Liver (tissue), 8 donors: ENCODE measurements at regions not wholly inside any gene's neighbourhood (a gene's known extent, or its start where the extent isn't known, plus 50 kb on each side); places are given as distances from the start of the nearest gene placed in this dataset.

ENCODE experiments used
- DNase-seq: peaks from one replicate; pipeline ENCODE4 v3.0.0-alpha.2; 2017; ENCODE audit warnings: low spot score
- H3K27ac ChIP-seq, 2 donors: one replicate each; pipeline ENCODE4 v1.7.0; 2013; ENCODE audit warnings: inconsistent platforms in 2 of 2, low read length in 2 of 2, control low read depth in 1 of 2, low read depth in 1 of 2, mild to moderate bottlenecking in 1 of 2
- H3K27me3 ChIP-seq, 4 donors: one replicate each; pipeline versions ENCODE4 v1.6.1 to v1.7.0; 2013; ENCODE audit warnings: low read length in 3 of 4, inconsistent platforms in 1 of 4, mild to moderate bottlenecking in 1 of 4, moderate library complexity in 1 of 4; ENCODE audit not compliant: control insufficient read depth in 4 of 4, insufficient read depth in 4 of 4
- H3K36me3 ChIP-seq, 4 donors: one replicate each; pipeline versions ENCODE4 v1.6.1 to v1.7.0; 2013; ENCODE audit warnings: low read length in 3 of 4, mild to moderate bottlenecking in 3 of 4, low read depth in 1 of 4, moderate library complexity in 1 of 4; ENCODE audit not compliant: control insufficient read depth in 4 of 4, insufficient read depth in 3 of 4
- H3K4me1 ChIP-seq, 4 donors: one replicate each; pipeline versions ENCODE4 v1.6.1 to v1.7.0; 2013; ENCODE audit warnings: low read length in 3 of 4, mild to moderate bottlenecking in 3 of 4, moderate library complexity in 1 of 4; ENCODE audit not compliant: control insufficient read depth in 4 of 4, insufficient read depth in 4 of 4
- H3K4me3 ChIP-seq, 3 donors: one replicate each; pipeline versions ENCODE4 v1.6.1 to v1.7.0; 2013; ENCODE audit warnings: low read length in 3 of 3, control low read depth in 1 of 3, low read depth in 1 of 3, mild to moderate bottlenecking in 1 of 3
- H3K9ac ChIP-seq, 2 donors: one replicate each; pipeline ENCODE4 v1.7.0; 2013; ENCODE audit warnings: low read length in 2 of 2, mild to moderate bottlenecking in 2 of 2, moderate library complexity in 2 of 2, control low read depth in 1 of 2, low read depth in 1 of 2
- H3K9me3 ChIP-seq, 4 donors: one replicate each; pipeline versions ENCODE4 v1.6.1 to v1.7.0; 2013; ENCODE audit warnings: low read length in 3 of 4; ENCODE audit not compliant: control insufficient read depth in 4 of 4
- EGR1 ChIP-seq, 2 donors: IDR thresholded peaks; 2 replicates each; pipeline ENCODE4 v1.6.1; 2016 to 2018; ENCODE audit warnings: antibody characterized with exemption in 2 of 2, low read depth in 2 of 2
- FOXA1 ChIP-seq: IDR thresholded peaks from 2 replicates; pipeline ENCODE4 v1.6.1; 2016; ENCODE audit warnings: antibody characterized with exemption
- FOXA2 ChIP-seq: IDR thresholded peaks from 2 replicates; pipeline ENCODE4 v1.6.1; 2016; ENCODE audit warnings: antibody characterized with exemption
- GABPA ChIP-seq, 2 donors: IDR thresholded peaks in 1 of 2; conservative IDR thresholded peaks in 1 of 2; 2 replicates each; pipeline ENCODE4 v1.6.1; 2016; ENCODE audit warnings: antibody characterized with exemption in 2 of 2, mild to moderate bottlenecking in 1 of 2, moderate library complexity in 1 of 2
- HNF4A ChIP-seq, 2 donors: conservative IDR thresholded peaks; 2 replicates each; pipeline ENCODE4 v1.6.1; 2016; ENCODE audit warnings: antibody characterized with exemption in 2 of 2, mild to moderate bottlenecking in 2 of 2
- HNF4G ChIP-seq: IDR thresholded peaks from 2 replicates; pipeline ENCODE4 v1.6.1; 2016; ENCODE audit warnings: antibody characterized with exemption
- JUND ChIP-seq, 2 donors: IDR thresholded peaks; 2 replicates each; pipeline ENCODE4 v1.6.1; 2016; ENCODE audit warnings: antibody characterized with exemption in 2 of 2
- NR2F2 ChIP-seq: IDR thresholded peaks from 2 replicates; pipeline ENCODE4 v1.6.1; 2016; ENCODE audit warnings: antibody characterized with exemption
- RAD21 ChIP-seq, 2 donors: IDR thresholded peaks; 2 replicates each; pipeline ENCODE4 v1.6.1; 2016; ENCODE audit warnings: antibody characterized with exemption in 2 of 2, mild to moderate bottlenecking in 2 of 2
- RXRA ChIP-seq, 2 donors: IDR thresholded peaks; 2 replicates each; pipeline ENCODE4 v1.6.1; 2017 to 2018; ENCODE audit warnings: antibody characterized with exemption in 2 of 2, mild to moderate bottlenecking in 1 of 2
- SP1 ChIP-seq: IDR thresholded peaks from 2 replicates; pipeline ENCODE4 v1.6.1; 2018; ENCODE audit warnings: antibody characterized with exemption, mild to moderate bottlenecking
- TAF1 ChIP-seq: conservative IDR thresholded peaks from 2 replicates; pipeline ENCODE4 v1.6.1; 2016; ENCODE audit warnings: antibody characterized with exemption, mild to moderate bottlenecking
- YY1 ChIP-seq: IDR thresholded peaks from 2 replicates; pipeline ENCODE4 v1.6.1; 2016; ENCODE audit warnings: antibody characterized with exemption, mild to moderate bottlenecking
- WGBS: extraction: QIAGEN DNeasy Blood & Tissue Kit; methylation state at CpG from one replicate; pipeline ENCODE4 v1.1.7; 2013; 5-methylcytosine and 5-hydroxymethylcytosine counted together
- TF ChIP-seq, protein P1 (sequence below): IDR thresholded peaks from 2 replicates; pipeline ENCODE4 v1.6.1; 2016; ENCODE audit warnings: antibody characterized with exemption, mild to moderate bottlenecking
- TF ChIP-seq, protein P2 (sequence below): fragments of 150-350 bp; IDR thresholded peaks from 2 replicates; pipeline ENCODE4 v1.5.1; 2017; ENCODE audit warnings: improper control_type of control experiment, low read depth, low read length; ENCODE audit not compliant: missing input control
- TF ChIP-seq, protein P3 (sequence below): IDR thresholded peaks from 2 replicates; pipeline ENCODE4 v1.6.1; 2016; ENCODE audit warnings: antibody characterized with exemption
- TF ChIP-seq, protein P4 (sequence below): IDR thresholded peaks from 2 replicates; pipeline ENCODE4 v1.6.1; 2016; ENCODE audit warnings: antibody characterized with exemption
- TF ChIP-seq, protein P5 (sequence below): IDR thresholded peaks from 2 replicates; pipeline ENCODE4 v1.6.1; 2016; ENCODE audit warnings: antibody characterized with exemption
- donor health status: healthy.
- donor health status: healthy.
- donor health status: healthy.
- donor health status: healthy.
- donor health status: healthy.

DNA sequence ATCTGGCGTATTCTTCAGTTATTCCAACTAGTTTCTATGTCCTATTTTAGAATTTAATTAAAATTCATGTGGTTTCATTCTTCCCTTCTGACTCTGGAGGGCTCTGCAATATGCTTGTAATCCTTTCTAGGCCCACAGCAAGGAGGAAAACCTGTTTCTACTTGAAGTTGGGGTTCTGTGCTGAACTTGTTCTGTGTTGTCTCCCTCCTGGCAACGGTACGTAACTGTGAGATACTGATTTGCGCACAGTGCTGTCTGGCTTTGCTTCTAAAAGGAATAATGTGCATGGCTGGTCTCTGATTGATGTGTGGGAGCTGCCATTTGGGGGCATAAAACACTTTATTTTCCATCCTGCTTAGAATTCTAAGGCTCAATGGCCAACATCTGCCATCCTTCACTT lies 81.7 kb downstream of the NABP1 start:
- WGBS, result 96% methylated on average over 4 of the region's 4 CpGs
- Histone ChIP-seq H3K4me3 (no peak overlapping the region), H3K9ac (no peak overlapping the region), H3K4me1 (no peaks in the 10 kb centered on the region), H3K27me3 (no peaks in the 10 kb centered on the region), H3K36me3 (no peaks in the 10 kb centered on the region), H3K9me3 (no peaks in the 10 kb centered on the region), H3K27ac (no peak overlapping the region)
- DNase-seq, result no peak
- TF ChIP-seq, protein P1, sequence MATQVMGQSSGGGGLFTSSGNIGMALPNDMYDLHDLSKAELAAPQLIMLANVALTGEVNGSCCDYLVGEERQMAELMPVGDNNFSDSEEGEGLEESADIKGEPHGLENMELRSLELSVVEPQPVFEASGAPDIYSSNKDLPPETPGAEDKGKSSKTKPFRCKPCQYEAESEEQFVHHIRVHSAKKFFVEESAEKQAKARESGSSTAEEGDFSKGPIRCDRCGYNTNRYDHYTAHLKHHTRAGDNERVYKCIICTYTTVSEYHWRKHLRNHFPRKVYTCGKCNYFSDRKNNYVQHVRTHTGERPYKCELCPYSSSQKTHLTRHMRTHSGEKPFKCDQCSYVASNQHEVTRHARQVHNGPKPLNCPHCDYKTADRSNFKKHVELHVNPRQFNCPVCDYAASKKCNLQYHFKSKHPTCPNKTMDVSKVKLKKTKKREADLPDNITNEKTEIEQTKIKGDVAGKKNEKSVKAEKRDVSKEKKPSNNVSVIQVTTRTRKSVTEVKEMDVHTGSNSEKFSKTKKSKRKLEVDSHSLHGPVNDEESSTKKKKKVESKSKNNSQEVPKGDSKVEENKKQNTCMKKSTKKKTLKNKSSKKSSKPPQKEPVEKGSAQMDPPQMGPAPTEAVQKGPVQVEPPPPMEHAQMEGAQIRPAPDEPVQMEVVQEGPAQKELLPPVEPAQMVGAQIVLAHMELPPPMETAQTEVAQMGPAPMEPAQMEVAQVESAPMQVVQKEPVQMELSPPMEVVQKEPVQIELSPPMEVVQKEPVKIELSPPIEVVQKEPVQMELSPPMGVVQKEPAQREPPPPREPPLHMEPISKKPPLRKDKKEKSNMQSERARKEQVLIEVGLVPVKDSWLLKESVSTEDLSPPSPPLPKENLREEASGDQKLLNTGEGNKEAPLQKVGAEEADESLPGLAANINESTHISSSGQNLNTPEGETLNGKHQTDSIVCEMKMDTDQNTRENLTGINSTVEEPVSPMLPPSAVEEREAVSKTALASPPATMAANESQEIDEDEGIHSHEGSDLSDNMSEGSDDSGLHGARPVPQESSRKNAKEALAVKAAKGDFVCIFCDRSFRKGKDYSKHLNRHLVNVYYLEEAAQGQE, result no peak
- TF ChIP-seq, protein P2, sequence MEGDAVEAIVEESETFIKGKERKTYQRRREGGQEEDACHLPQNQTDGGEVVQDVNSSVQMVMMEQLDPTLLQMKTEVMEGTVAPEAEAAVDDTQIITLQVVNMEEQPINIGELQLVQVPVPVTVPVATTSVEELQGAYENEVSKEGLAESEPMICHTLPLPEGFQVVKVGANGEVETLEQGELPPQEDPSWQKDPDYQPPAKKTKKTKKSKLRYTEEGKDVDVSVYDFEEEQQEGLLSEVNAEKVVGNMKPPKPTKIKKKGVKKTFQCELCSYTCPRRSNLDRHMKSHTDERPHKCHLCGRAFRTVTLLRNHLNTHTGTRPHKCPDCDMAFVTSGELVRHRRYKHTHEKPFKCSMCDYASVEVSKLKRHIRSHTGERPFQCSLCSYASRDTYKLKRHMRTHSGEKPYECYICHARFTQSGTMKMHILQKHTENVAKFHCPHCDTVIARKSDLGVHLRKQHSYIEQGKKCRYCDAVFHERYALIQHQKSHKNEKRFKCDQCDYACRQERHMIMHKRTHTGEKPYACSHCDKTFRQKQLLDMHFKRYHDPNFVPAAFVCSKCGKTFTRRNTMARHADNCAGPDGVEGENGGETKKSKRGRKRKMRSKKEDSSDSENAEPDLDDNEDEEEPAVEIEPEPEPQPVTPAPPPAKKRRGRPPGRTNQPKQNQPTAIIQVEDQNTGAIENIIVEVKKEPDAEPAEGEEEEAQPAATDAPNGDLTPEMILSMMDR, result no peak
- TF ChIP-seq TAF1 (no peak), HNF4A (conservative IDR thresholded peaks at IDR 0.05) (no peak), GABPA (IDR thresholded peaks at IDR 0.05 in 1 of 2, conservative IDR thresholded peaks at IDR 0.05 in 1 of 2) (no peak), YY1 (no peak), JUND (IDR thresholded peaks at IDR 0.05) (no peak), RXRA (IDR thresholded peaks at IDR 0.05) (no peak), SP1 (no peak), NR2F2 (no peak), HNF4G (no peak), RAD21 (IDR thresholded peaks at IDR 0.05) (no peak), FOXA2 (no peak), EGR1 (IDR thresholded peaks at IDR 0.05; ENCODE audit: low read depth in 2 of 2) (no peak), FOXA1 (no peak)
- TF ChIP-seq, protein P3, sequence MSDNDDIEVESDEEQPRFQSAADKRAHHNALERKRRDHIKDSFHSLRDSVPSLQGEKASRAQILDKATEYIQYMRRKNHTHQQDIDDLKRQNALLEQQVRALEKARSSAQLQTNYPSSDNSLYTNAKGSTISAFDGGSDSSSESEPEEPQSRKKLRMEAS, result no peak
- TF ChIP-seq, protein P4, sequence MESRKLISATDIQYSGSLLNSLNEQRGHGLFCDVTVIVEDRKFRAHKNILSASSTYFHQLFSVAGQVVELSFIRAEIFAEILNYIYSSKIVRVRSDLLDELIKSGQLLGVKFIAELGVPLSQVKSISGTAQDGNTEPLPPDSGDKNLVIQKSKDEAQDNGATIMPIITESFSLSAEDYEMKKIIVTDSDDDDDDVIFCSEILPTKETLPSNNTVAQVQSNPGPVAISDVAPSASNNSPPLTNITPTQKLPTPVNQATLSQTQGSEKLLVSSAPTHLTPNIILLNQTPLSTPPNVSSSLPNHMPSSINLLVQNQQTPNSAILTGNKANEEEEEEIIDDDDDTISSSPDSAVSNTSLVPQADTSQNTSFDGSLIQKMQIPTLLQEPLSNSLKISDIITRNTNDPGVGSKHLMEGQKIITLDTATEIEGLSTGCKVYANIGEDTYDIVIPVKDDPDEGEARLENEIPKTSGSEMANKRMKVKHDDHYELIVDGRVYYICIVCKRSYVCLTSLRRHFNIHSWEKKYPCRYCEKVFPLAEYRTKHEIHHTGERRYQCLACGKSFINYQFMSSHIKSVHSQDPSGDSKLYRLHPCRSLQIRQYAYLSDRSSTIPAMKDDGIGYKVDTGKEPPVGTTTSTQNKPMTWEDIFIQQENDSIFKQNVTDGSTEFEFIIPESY, result no peak
- TF ChIP-seq, protein P5, sequence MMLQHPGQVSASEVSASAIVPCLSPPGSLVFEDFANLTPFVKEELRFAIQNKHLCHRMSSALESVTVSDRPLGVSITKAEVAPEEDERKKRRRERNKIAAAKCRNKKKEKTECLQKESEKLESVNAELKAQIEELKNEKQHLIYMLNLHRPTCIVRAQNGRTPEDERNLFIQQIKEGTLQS, result no peak
